GM23338 (cell line): ENCODE measurements at regions not wholly inside any gene's neighbourhood (a gene's known extent, or its start where the extent isn't known, plus 50 kb on each side); places are given as distances from the start of the nearest gene placed in this dataset.

Source experiments
- ATAC-seq: fragments of 200-7000 bp; cut with Tn5 transposase; 3 replicates; pipeline ENCODE4 v1.9.1; 2020
- DNase-seq: peaks from one replicate; pipeline ENCODE4 v3.0.0-alpha.2; 2015; ENCODE audit warnings: low spot score
- H2AFZ ChIP-seq: fragments of 200-600 bp; sonication (generic); 2 replicates; pipeline ENCODE4 v1.8.0; 2016; ENCODE audit warnings: antibody characterized with exemption, mild to moderate bottlenecking, moderate library complexity
- H3F3A ChIP-seq: fragments of 200-600 bp; sonication (generic); replicated peaks from 2 replicates; pipeline ENCODE4 v1.8.0; 2017; ENCODE audit warnings: antibody characterized with exemption, mixed run types, low read depth
- H3K27ac ChIP-seq: fragments of 200-600 bp; sonication (generic); 2 replicates; pipeline ENCODE4 v1.6.1; 2016; ENCODE audit warnings: low read depth
- H3K27me3 ChIP-seq: fragments of 200-600 bp; sonication (generic); 2 replicates; pipeline ENCODE4 v1.8.0; 2016; ENCODE audit warnings: mild to moderate bottlenecking, mixed run types, moderate library complexity; ENCODE audit not compliant: insufficient read depth
- H3K36me3 ChIP-seq: fragments of 200-600 bp; sonication (generic); 2 replicates; pipeline ENCODE4 v1.8.0; 2016; ENCODE audit warnings: mild to moderate bottlenecking; ENCODE audit not compliant: insufficient read depth
- H3K4me1 ChIP-seq: fragments of 200-600 bp; sonication (generic); 2 replicates; pipeline ENCODE4 v1.8.0; 2016; ENCODE audit warnings: mild to moderate bottlenecking, moderate library complexity; ENCODE audit not compliant: insufficient read depth
- H3K4me2 ChIP-seq: fragments of 200-600 bp; sonication (generic); 2 replicates; pipeline ENCODE4 v1.7.1; 2017; ENCODE audit warnings: mixed run types
- H3K4me3 ChIP-seq: fragments of 200-600 bp; sonication (generic); 2 replicates; pipeline ENCODE4 v1.6.1; 2016; ENCODE audit warnings: mixed run types
- H3K79me2 ChIP-seq: fragments of 200-600 bp; sonication (generic); replicated peaks from 2 replicates; pipeline ENCODE4 v1.8.0; 2017; ENCODE audit warnings: mild to moderate bottlenecking; ENCODE audit not compliant: insufficient read depth
- H3K9me2 ChIP-seq: fragments of 200-600 bp; sonication (generic); 2 replicates; pipeline ENCODE4 v1.8.0; 2017; ENCODE audit not compliant: insufficient read depth
- H4K20me1 ChIP-seq: fragments of 200-600 bp; sonication (generic); replicated peaks from 2 replicates; pipeline ENCODE4 v1.8.0; 2017; ENCODE audit warnings: mild to moderate bottlenecking; ENCODE audit not compliant: insufficient read depth
- H3K27ac Mint-ChIP-seq: 2 replicates; pipeline ENCODE4 v1.8.0; 2020; ENCODE audit warnings: inconsistent platforms, mild to moderate bottlenecking, moderate library complexity, mixed read lengths
- H3K27me3 Mint-ChIP-seq: 3 replicates; pipeline ENCODE4 v1.8.0; 2022; ENCODE audit warnings: low read depth, mild to moderate bottlenecking, moderate library complexity, mixed read lengths, inconsistent platforms; ENCODE audit not compliant: insufficient read depth, poor library complexity
- H3K36me3 Mint-ChIP-seq: 3 replicates; pipeline ENCODE4 v1.8.0; 2021; ENCODE audit warnings: low read depth, mild to moderate bottlenecking, inconsistent platforms, moderate library complexity, mixed read lengths
- H3K4me1 Mint-ChIP-seq: 3 replicates; pipeline ENCODE4 v1.8.0; 2020; ENCODE audit warnings: mild to moderate bottlenecking, inconsistent platforms, mixed read lengths
- H3K4me3 Mint-ChIP-seq: 3 replicates; pipeline ENCODE4 v1.8.0; 2021; ENCODE audit warnings: moderate library complexity, mild to moderate bottlenecking, inconsistent platforms, mixed read lengths
- H3K9me3 Mint-ChIP-seq: 3 replicates; pipeline ENCODE4 v1.8.0; 2020; ENCODE audit warnings: moderate library complexity, mild to moderate bottlenecking, inconsistent platforms, mixed read lengths
- CREB1 ChIP-seq: fragments of 250-450 bp; sonication (Bioruptor Pico); IDR thresholded peaks from 2 replicates; pipeline ENCODE4 v1.5.0; 2020; ENCODE audit warnings: low read depth, mild to moderate bottlenecking, moderate library complexity
- EZH2 ChIP-seq: fragments of 200-600 bp; sonication (generic); IDR thresholded peaks from one replicate; pipeline ENCODE4 v1.8.0; 2017; ENCODE audit warnings: antibody characterized with exemption, mild to moderate bottlenecking, low read depth; ENCODE audit not compliant: unreplicated experiment
- EZH2phosphoT487 ChIP-seq: fragments of 200-600 bp; sonication (generic); IDR thresholded peaks from one replicate; pipeline ENCODE4 v1.8.1; 2018; ENCODE audit warnings: antibody characterized with exemption; ENCODE audit not compliant: unreplicated experiment
- JUNB ChIP-seq: IDR thresholded peaks from one replicate; pipeline ENCODE4 v1.6.1; 2016; ENCODE audit warnings: antibody characterized with exemption; ENCODE audit not compliant: unreplicated experiment
- POLR2AphosphoS5 ChIP-seq: IDR thresholded peaks from 2 replicates; pipeline ENCODE4 v1.6.1; 2016; ENCODE audit warnings: antibody characterized with exemption, low read depth
- REST ChIP-seq: IDR thresholded peaks from one replicate; pipeline ENCODE4 v1.6.1; 2018; ENCODE audit warnings: antibody characterized with exemption; ENCODE audit not compliant: unreplicated experiment
- ZNF331 ChIP-seq: fragments of 250-450 bp; sonication (Bioruptor Pico); IDR thresholded peaks from 2 replicates; pipeline ENCODE4 v1.5.0; 2020; ENCODE audit warnings: low read depth, mild to moderate bottlenecking, moderate library complexity
- ZNF462 ChIP-seq: fragments of 250-450 bp; sonication (Bioruptor Pico); IDR thresholded peaks from 2 replicates; pipeline ENCODE4 v1.5.0; 2020; ENCODE audit warnings: mild to moderate bottlenecking, moderate library complexity

GRCh38 chr9:8172000-8172399 lies 372.4 kb upstream of the DMAC1 start:
- no peaks in the 10 kb centered on the region for H3K9me3 Mint-ChIP-seq
- no peaks in the 10 kb centered on the region for H3K36me3 Mint-ChIP-seq
- no peak for TF ChIP-seq REST
- TF ChIP-seq EZH2phosphoT487 = no peak
- TF ChIP-seq ZNF331 (CRISPR knock-in tag) = no peak
- no peak for TF ChIP-seq POLR2AphosphoS5
- no peak for DNase-seq
- H3K27me3 Mint-ChIP-seq = peaks cover 2% of the 10 kb centered on the region
- Histone ChIP-seq H3K4me2 (no peak overlapping the region), H3F3A (no peaks in the 10 kb centered on the region), H3K27me3 (no peaks in the 10 kb centered on the region), H3K27ac (no peak overlapping the region), H4K20me1 (no peaks in the 10 kb centered on the region), H3K79me2 (no peaks in the 10 kb centered on the region), H2AFZ (no peak overlapping the region), H3K36me3 (no peaks in the 10 kb centered on the region), H3K4me3 (no peak overlapping the region), H3K9me2 (no peaks in the 10 kb centered on the region), H3K4me1 (no peaks in the 10 kb centered on the region)
- H3K4me1 Mint-ChIP-seq = no peaks in the 10 kb centered on the region
- H3K4me3 Mint-ChIP-seq = no peak overlapping the region
- H3K27ac Mint-ChIP-seq = no peak overlapping the region
- no peak for ATAC-seq

- H3K4me3 Mint-ChIP-seq = no peak overlapping the region
- H3K4me1 Mint-ChIP-seq = no peaks in the 10 kb centered on the region
- Histone ChIP-seq H4K20me1 (no peaks in the 10 kb centered on the region), H3F3A (no peaks in the 10 kb centered on the region), H3K4me2 (no peak overlapping the region), H3K4me3 (no peak overlapping the region), H3K79me2 (no peaks in the 10 kb centered on the region), H3K4me1 (no peaks in the 10 kb centered on the region), H2AFZ (0 out of 2 replicates have a peak overlapping the region, but pooled peaks have one; percentile 24), H3K27ac (no peak overlapping the region), H3K36me3 (no peaks in the 10 kb centered on the region), H3K27me3 (no peaks in the 10 kb centered on the region), H3K9me2 (no peaks in the 10 kb centered on the region)
- no peaks in the 10 kb centered on the region for H3K9me3 Mint-ChIP-seq
- peaks cover 2% of the 10 kb centered on the region for H3K27me3 Mint-ChIP-seq
- no peak for ATAC-seq
- no peaks in the 10 kb centered on the region for H3K36me3 Mint-ChIP-seq
- no peak overlapping the region for H3K27ac Mint-ChIP-seq
- DNase-seq = no peak
- no peak for TF ChIP-seq CREB1 (CRISPR knock-in tag)
Observed at GRCh38 chr9:8168916-8169438, 369.4 kb upstream of the DMAC1 start.

GRCh38 chr9:8160787-8161186 lies 361.2 kb upstream of the DMAC1 start:
- no peaks in the 10 kb centered on the region for H3K9me2 ChIP-seq
- ATAC-seq = no peak
- no peak overlapping the region for H2AFZ ChIP-seq
- no peaks in the 10 kb centered on the region for H3K27me3 ChIP-seq
- H3K4me1 ChIP-seq = no peaks in the 10 kb centered on the region
- H3K36me3 ChIP-seq = no peaks in the 10 kb centered on the region
- no peak overlapping the region for H3K4me3 ChIP-seq
- Mint-ChIP-seq H3K4me3 (no peak overlapping the region), H3K27ac (no peak overlapping the region), H3K9me3 (no peaks in the 10 kb centered on the region), H3K4me1 (peaks cover 4% of the 10 kb centered on the region; the same call in 2 of the 3 replicates), H3K36me3 (no peaks in the 10 kb centered on the region), H3K27me3 (no peaks in the 10 kb centered on the region)
- H3F3A ChIP-seq = no peaks in the 10 kb centered on the region
- H3K27ac ChIP-seq = no peak overlapping the region
- no peaks in the 10 kb centered on the region for H3K79me2 ChIP-seq
- H4K20me1 ChIP-seq = no peaks in the 10 kb centered on the region
- no peak overlapping the region for H3K4me2 ChIP-seq
- DNase-seq = no peak
- TF ChIP-seq EZH2phosphoT487 (no peak), ZNF462 (CRISPR knock-in tag) (no peak), JUNB (no peak), CREB1 (CRISPR knock-in tag) (no peak), EZH2 (no peak)
